Ascending aorta (tissue), 2 donors: ENCODE measurements at regions not wholly inside any gene's neighbourhood (a gene's known extent, or its start where the extent isn't known, plus 50 kb on each side); places are given as distances from the start of the nearest gene placed in this dataset.
"Not testable (repeated sequence)": the region's sequence is repeated elsewhere in the genome, so short reads cannot be mapped to it uniquely, and the experiment has no call there.

Experiments
- DNase-seq, 2 donors: peaks; one replicate each; pipeline ENCODE4 v3.0.0-alpha.2; 2019; ENCODE audit warnings: low spot score in 2 of 2
- H3K27ac ChIP-seq, 2 donors: fragments of 200-600 bp; sonication (generic); one replicate each; pipeline ENCODE4 v1.5.1; 2016 to 2017; ENCODE audit warnings: mild to moderate bottlenecking in 1 of 2
- H3K27me3 ChIP-seq: fragments of 200-600 bp; sonication (generic); one replicate; pipeline ENCODE4 v1.5.1; 2017
- H3K36me3 ChIP-seq, 2 donors: fragments of 200-600 bp; sonication (generic); one replicate each; pipeline ENCODE4 v1.5.1; 2016
- H3K4me1 ChIP-seq, 2 donors: fragments of 200-600 bp; sonication (generic); one replicate each; pipeline ENCODE4 v1.5.1; 2016 to 2017; ENCODE audit warnings: mild to moderate bottlenecking in 1 of 2
- H3K4me3 ChIP-seq, 2 donors: fragments of 200-600 bp; sonication (generic); one replicate each; pipeline ENCODE4 v1.5.1; 2016 to 2017; ENCODE audit warnings: mild to moderate bottlenecking in 1 of 2
- H3K9me3 ChIP-seq, 2 donors: fragments of 200-600 bp; sonication (generic); one replicate each; pipeline ENCODE4 v1.5.1; 2016
- CTCF ChIP-seq, 3 experiments: fragments of 200-600 bp in 2 of 3; fragments of 450-650 bp in 1 of 3; sonication (generic) in 2 of 3; IDR thresholded peaks; one replicate each; pipeline ENCODE4 v1.5.1; 2016 to 2019; ENCODE audit warnings: antibody characterized with exemption in 3 of 3, mild to moderate bottlenecking in 1 of 3, moderate library complexity in 1 of 3
- intact Hi-C: fragments of 100-400 bp; cut with DNase I; formaldehyde crosslinking; loops from one replicate; pipeline ENCODE4 v1.15.1; 2023

- TF ChIP-seq CTCF (IDR thresholded peaks at IDR 0.05) = no peak
- H3K27ac ChIP-seq = no peak overlapping the region
- peaks cover 0 to 7% of the 10 kb centered on the region in 2 donors for H3K4me1 ChIP-seq
- intact Hi-C loops = no loop called here
- H3K4me3 ChIP-seq = no peak overlapping the region
- no peaks in the 10 kb centered on the region for H3K9me3 ChIP-seq
- DNase-seq = no peak
- no peaks in the 10 kb centered on the region for H3K36me3 ChIP-seq
- no peaks in the 10 kb centered on the region for H3K27me3 ChIP-seq
Observed at GRCh38 chr13:66154354-66154753, 1075.8 kb downstream of the PCDH9 start.

GRCh38 chr13:66152596-66152995, 1077.5 kb downstream of the PCDH9 start:
- intact Hi-C loops = no loop called here
- TF ChIP-seq CTCF (IDR thresholded peaks at IDR 0.05) = no peak

GRCh38 chr13:66144357-66144756, 1085.8 kb downstream of the PCDH9 start:
- H3K9me3 ChIP-seq, H3K4me1 ChIP-seq, H3K27me3 ChIP-seq, DNase-seq, intact Hi-C loops, H3K4me3 ChIP-seq, H3K36me3 ChIP-seq, H3K27ac ChIP-seq: not testable (repeated sequence)

More at GRCh38 chr13:66152596-66152995, 1077.5 kb downstream of the PCDH9 start:
- DNase-seq = no peak
- Histone ChIP-seq H3K4me1 (peaks cover 0 to 7% of the 10 kb centered on the region in 2 donors), H3K4me3 (no peak overlapping the region), H3K27ac (no peak overlapping the region), H3K9me3 (no peaks in the 10 kb centered on the region), H3K36me3 (no peaks in the 10 kb centered on the region), H3K27me3 (no peaks in the 10 kb centered on the region)

DNA sequence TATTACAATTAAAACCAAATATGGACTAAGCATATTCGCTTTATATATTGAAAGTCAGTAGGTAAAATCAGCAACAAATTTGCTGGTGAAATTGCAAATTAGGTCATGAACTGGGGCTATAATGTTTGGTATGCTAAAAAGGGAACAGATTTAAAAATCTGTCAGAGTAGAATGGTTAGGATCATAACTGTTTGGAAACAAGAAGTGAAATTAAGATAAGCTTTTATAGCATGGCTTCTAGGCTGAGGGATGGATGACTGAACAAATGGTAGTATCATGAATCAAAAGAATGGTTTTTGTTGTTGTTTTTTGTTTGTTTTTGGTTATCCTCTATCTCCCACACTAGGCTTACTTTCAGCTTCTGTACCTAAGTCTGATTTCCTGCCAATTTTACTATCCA, 1090.4 kb downstream of the PCDH9 start:
- H3K4me3 ChIP-seq = no peak overlapping the region
- H3K27ac ChIP-seq = no peak overlapping the region
- no peaks in the 10 kb centered on the region for H3K27me3 ChIP-seq
- no peaks in the 10 kb centered on the region for H3K36me3 ChIP-seq
- H3K9me3 ChIP-seq = no peaks in the 10 kb centered on the region
- no peak for TF ChIP-seq CTCF (IDR thresholded peaks at IDR 0.05)
- no peaks in the 10 kb centered on the region for H3K4me1 ChIP-seq
- intact Hi-C loops = no loop called here
- no peak for DNase-seq

DNA sequence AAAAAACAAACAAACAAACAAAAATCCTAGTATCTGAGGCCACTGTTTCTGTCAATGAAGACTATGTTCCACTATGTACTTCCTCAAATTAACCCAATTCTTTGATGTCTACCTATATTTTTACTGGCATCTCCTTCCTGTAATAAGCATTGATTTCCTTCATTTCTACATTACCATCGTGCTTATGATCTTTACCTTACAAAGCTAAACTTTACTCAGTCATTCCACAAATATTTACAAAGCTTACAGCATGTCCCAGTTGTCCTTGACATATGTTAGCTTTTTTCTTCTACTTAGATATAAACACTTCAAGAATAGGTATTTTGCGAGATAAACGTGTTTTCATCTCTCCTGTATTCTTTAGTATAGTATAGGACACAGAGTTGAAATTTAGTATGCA, 1090.9 kb downstream of the PCDH9 start:
- Histone ChIP-seq H3K4me1 (no peaks in the 10 kb centered on the region), H3K36me3 (no peaks in the 10 kb centered on the region), H3K9me3 (no peaks in the 10 kb centered on the region), H3K27me3 (no peaks in the 10 kb centered on the region), H3K4me3 (no peak overlapping the region), H3K27ac (no peak overlapping the region)
- no peak for DNase-seq
- TF ChIP-seq CTCF (IDR thresholded peaks at IDR 0.05) = no peak
- intact Hi-C loops = no loop called here

DNA sequence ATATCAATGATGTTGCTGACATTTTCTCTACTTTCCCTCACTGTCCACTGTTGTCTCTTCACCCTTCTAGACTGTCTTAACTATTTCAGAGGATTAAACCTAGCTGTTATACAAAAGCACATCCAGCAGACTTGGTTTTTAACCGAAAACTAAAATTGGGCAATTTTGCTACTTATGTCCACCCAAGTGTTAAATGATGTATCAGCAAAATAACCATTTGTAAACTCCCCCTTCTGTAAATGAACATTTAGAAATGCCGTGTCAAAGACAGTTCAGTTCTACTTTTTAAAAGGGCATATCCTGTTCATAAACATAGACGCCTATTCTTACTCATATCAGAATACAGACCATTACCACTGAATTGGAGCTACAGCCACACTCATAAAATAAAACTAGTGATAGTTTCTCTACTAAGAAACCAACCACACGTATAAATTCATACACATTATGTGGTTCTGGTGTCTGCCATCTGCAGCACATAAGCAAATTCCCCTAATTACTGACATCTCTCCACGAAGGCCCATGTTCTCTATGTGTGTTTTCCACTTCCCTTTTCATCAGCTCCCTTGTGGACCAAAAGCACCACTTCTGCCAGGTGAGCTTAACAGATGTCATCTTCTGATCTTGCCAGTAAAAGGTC, 1091.8 kb downstream of the PCDH9 start:
- TF ChIP-seq CTCF (IDR thresholded peaks at IDR 0.05) = no peak
- H3K9me3 ChIP-seq = no peaks in the 10 kb centered on the region
- H3K36me3 ChIP-seq = no peaks in the 10 kb centered on the region
- no peak for DNase-seq
- H3K27me3 ChIP-seq = no peaks in the 10 kb centered on the region
- H3K4me1 ChIP-seq = no peaks in the 10 kb centered on the region
- H3K27ac ChIP-seq = no peak overlapping the region
- no peak overlapping the region for H3K4me3 ChIP-seq
- intact Hi-C loops = no loop called here
